NT2/D1 (cell line): ENCODE measurements at regions not wholly inside any gene's neighbourhood (a gene's known extent, or its start where the extent isn't known, plus 50 kb on each side); places are given as distances from the start of the nearest gene placed in this dataset.

Experiments used
- SUZ12 ChIP-seq: IDR thresholded peaks from 2 replicates; pipeline ENCODE4 v1.6.1; 2011; ENCODE audit not compliant: insufficient read length, insufficient read depth; ENCODE audit errors: extremely low read depth
- YY1 ChIP-seq: IDR thresholded peaks from 2 replicates; pipeline ENCODE4 v1.6.1; 2011; ENCODE audit not compliant: insufficient read length, insufficient read depth
- ZNF274 ChIP-seq: IDR thresholded peaks from 2 replicates; pipeline ENCODE4 v1.6.1; 2011; ENCODE audit warnings: mild to moderate bottlenecking, low read depth, low read length

- no peak for TF ChIP-seq ZNF274
- TF ChIP-seq YY1 = no peak
- TF ChIP-seq SUZ12 = no peak
These were observed 392.7 kb downstream of the FGF9 start for GRCh38 chr13:22063416-22064124.
